Endodermal cell (in vitro differentiated cells): ENCODE measurements at regions not wholly inside any gene's neighbourhood (a gene's known extent, or its start where the extent isn't known, plus 50 kb on each side); places are given as distances from the start of the nearest gene placed in this dataset.
A peak's percentile ranks its signal among the peaks of the same experiment; 100 is the strongest.
"Not testable (repeated sequence)": the region's sequence is repeated elsewhere in the genome, so short reads cannot be mapped to it uniquely, and the experiment has no call there.

Experiments used
- DNase-seq: peaks from one replicate; pipeline ENCODE4 v3.0.0-alpha.2; 2017
- H3K27ac ChIP-seq: 2 replicates; pipeline ENCODE4 v1.5.1; 2013; ENCODE audit warnings: mild to moderate bottlenecking, low read depth, low read length, moderate library complexity
- H3K27me3 ChIP-seq: 2 replicates; pipeline ENCODE4 v1.6.1; 2013; ENCODE audit warnings: mild to moderate bottlenecking, low read length, moderate library complexity; ENCODE audit not compliant: insufficient read depth, control insufficient read depth, poor library complexity, severe bottlenecking
- H3K36me3 ChIP-seq: 2 replicates; pipeline ENCODE4 v1.7.0; 2013; ENCODE audit warnings: mild to moderate bottlenecking, low read length, moderate library complexity; ENCODE audit not compliant: control insufficient read depth, insufficient read depth
- H3K4me1 ChIP-seq: one replicate; pipeline ENCODE4 v1.7.0; 2013; ENCODE audit warnings: low read length; ENCODE audit not compliant: control insufficient read depth, insufficient read depth
- H3K4me3 ChIP-seq: 2 replicates; pipeline ENCODE4 v1.5.1; 2013; ENCODE audit warnings: mild to moderate bottlenecking, low read length, moderate library complexity
- H3K9ac ChIP-seq: 2 replicates; pipeline ENCODE4 v1.6.1; 2013; ENCODE audit warnings: mild to moderate bottlenecking, low read length, moderate library complexity; ENCODE audit not compliant: poor library complexity, severe bottlenecking; ENCODE audit errors: extremely low read depth
- H3K9me3 ChIP-seq: 2 replicates; pipeline ENCODE4 v1.6.1; 2013; ENCODE audit warnings: mild to moderate bottlenecking, low read length, moderate library complexity; ENCODE audit not compliant: control insufficient read depth
- H3K27ac Mint-ChIP-seq: 2 replicates; pipeline ENCODE4 v1.8.0; 2020; ENCODE audit warnings: mixed read lengths
- H3K27me3 Mint-ChIP-seq: 2 replicates; pipeline ENCODE4 v1.8.0; 2021; ENCODE audit warnings: mild to moderate bottlenecking, mixed read lengths; ENCODE audit not compliant: insufficient read depth
- H3K36me3 Mint-ChIP-seq: 2 replicates; pipeline ENCODE4 v1.8.0; 2020; ENCODE audit warnings: low read depth, mixed read lengths
- H3K4me1 Mint-ChIP-seq: 2 replicates; pipeline ENCODE4 v1.8.0; 2020; ENCODE audit warnings: mixed read lengths
- H3K4me3 Mint-ChIP-seq: 2 replicates; pipeline ENCODE4 v1.8.0; 2020; ENCODE audit warnings: mild to moderate bottlenecking, moderate library complexity, mixed read lengths
- H3K9me3 Mint-ChIP-seq: 2 replicates; pipeline ENCODE4 v1.8.0; 2020; ENCODE audit warnings: mild to moderate bottlenecking, mixed read lengths
- CTCF ChIP-seq: fragments of 200-600 bp; sonication (generic); conservative IDR thresholded peaks from 2 replicates; pipeline ENCODE4 v1.5.0; 2021; ENCODE audit warnings: antibody characterized with exemption, mild to moderate bottlenecking
- WGBS, 2 experiments: methylation state at CpG; one replicate each; pipeline versions ENCODE4 v1.1.5 to v1.1.7; 2013; ENCODE audit warnings: missing lambda C conversion rate in 2 of 2, mixed read lengths in 1 of 2; ENCODE audit not compliant: insufficient coverage in 1 of 2, insufficient read length in 1 of 2; 5-methylcytosine and 5-hydroxymethylcytosine counted together

- no peaks in the 10 kb centered on the region for H3K4me1 Mint-ChIP-seq
- H3K27me3 ChIP-seq, result peaks cover 6% of the 10 kb centered on the region
- H3K27me3 Mint-ChIP-seq, result peaks cover 11% of the 10 kb centered on the region
- H3K4me1 ChIP-seq, result no peaks in the 10 kb centered on the region
- no peaks in the 10 kb centered on the region for H3K36me3 ChIP-seq
- no peak for TF ChIP-seq CTCF
- no peaks in the 10 kb centered on the region for H3K36me3 Mint-ChIP-seq
- no peaks in the 10 kb centered on the region for H3K9me3 Mint-ChIP-seq
- no peak overlapping the region for H3K9ac ChIP-seq
- H3K27ac ChIP-seq, result no peak overlapping the region
- DNase-seq, result no peak
- H3K9me3 ChIP-seq, result no peaks in the 10 kb centered on the region
- no peak overlapping the region for H3K27ac Mint-ChIP-seq
- no peak overlapping the region for H3K4me3 ChIP-seq
- 97 to 100% methylated on average over 2 to 3 of the region's 3 CpGs for WGBS, 2 experiments
- no peak overlapping the region for H3K4me3 Mint-ChIP-seq
Measured at GRCh38 chr2:129504646-129505045, 474.8 kb upstream of the RAB6C start.

- H3K9ac ChIP-seq, result no peak overlapping the region
- Mint-ChIP-seq H3K27ac (no peak overlapping the region), H3K4me1 (no peaks in the 10 kb centered on the region), H3K4me3 (no peak overlapping the region), H3K36me3 (no peaks in the 10 kb centered on the region), H3K9me3 (peaks cover 25% of the 10 kb centered on the region), H3K27me3 (peaks cover 4% of the 10 kb centered on the region)
- TF ChIP-seq CTCF, result no peak
- H3K27ac ChIP-seq, result no peak overlapping the region
- DNase-seq, result no peak
- H3K27me3 ChIP-seq, result no peaks in the 10 kb centered on the region
- no peak overlapping the region for H3K4me3 ChIP-seq
- WGBS, 2 experiments, result 80 to 86% methylated on average over 1 to 3 of the region's 4 CpGs
- no peaks in the 10 kb centered on the region for H3K36me3 ChIP-seq
- H3K9me3 ChIP-seq, result peaks cover 9% of the 10 kb centered on the region
- H3K4me1 ChIP-seq, result no peaks in the 10 kb centered on the region
Measured at GRCh38 chr2:129518937-129519336, 460.5 kb upstream of the RAB6C start.

GRCh38 chr2:129532158-129532557 lies 447.3 kb upstream of the RAB6C start:
- H3K9ac ChIP-seq, H3K36me3 Mint-ChIP-seq, H3K27me3 Mint-ChIP-seq, H3K9me3 ChIP-seq, H3K36me3 ChIP-seq, H3K27ac ChIP-seq, H3K4me1 ChIP-seq, H3K27ac Mint-ChIP-seq, H3K4me3 ChIP-seq, H3K27me3 ChIP-seq, H3K4me3 Mint-ChIP-seq, H3K4me1 Mint-ChIP-seq, DNase-seq: not testable (repeated sequence)
- H3K9me3 Mint-ChIP-seq, result peaks cover 47% of the 10 kb centered on the region
- WGBS, 2 experiments, result 93 to 100% methylated on average over 2 to 9 of the region's 9 CpGs

- Mint-ChIP-seq H3K4me1 (peaks cover 23% of the 10 kb centered on the region), H3K4me3 (no peak overlapping the region), H3K36me3 (no peaks in the 10 kb centered on the region)
Measured at GRCh38 chr2:129548880-129549279, 430.6 kb upstream of the RAB6C start.

More at GRCh38 chr2:129548880-129549279, 430.6 kb upstream of the RAB6C start:
- peaks cover 74% of the 10 kb centered on the region for H3K27me3 Mint-ChIP-seq
- no peak for TF ChIP-seq CTCF
- peaks cover 14% of the 10 kb centered on the region for H3K9me3 Mint-ChIP-seq
- 29 to 51% methylated on average over 1 to 3 of the region's 3 CpGs for WGBS, 2 experiments
- Histone ChIP-seq H3K9ac (no peak overlapping the region), H3K36me3 (no peaks in the 10 kb centered on the region), H3K27me3 (peaks cover 84% of the 10 kb centered on the region), H3K27ac (no peak overlapping the region), H3K4me1 (peaks cover 11% of the 10 kb centered on the region), H3K4me3 (no peak overlapping the region), H3K9me3 (no peaks in the 10 kb centered on the region)
- no peak overlapping the region for H3K27ac Mint-ChIP-seq
- DNase-seq, result peak; percentile 79
